ENCODE measurements at regions not wholly inside any gene's neighbourhood (a gene's known extent, or its start where the extent isn't known, plus 50 kb on each side); places are given as distances from the start of the nearest gene placed in this dataset.
"Not testable (repeated sequence)": the region's sequence is repeated elsewhere in the genome, so short reads cannot be mapped to it uniquely, and the experiment has no call there.

DNA sequence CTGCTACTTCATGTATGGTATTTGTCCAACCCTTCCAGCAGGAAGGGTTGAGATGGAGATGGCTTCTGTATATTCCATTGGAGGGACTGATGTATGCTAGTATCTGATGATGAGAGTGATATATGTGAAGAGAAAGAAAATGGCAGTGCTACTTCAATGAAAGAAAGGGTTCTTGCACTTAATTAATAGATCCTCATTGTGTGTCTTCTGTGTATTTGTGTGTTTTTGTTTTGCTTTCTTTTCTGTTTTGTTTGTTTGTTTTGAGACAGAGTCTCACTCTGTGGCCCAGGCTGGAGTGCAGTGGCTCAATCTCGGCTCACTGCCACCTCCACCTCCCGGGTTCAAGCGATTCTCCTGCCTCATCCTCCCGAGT is 61.2 kb upstream of the CRYM start:
- no peak for DNase-seq (ENCODE audit: low read depth)
- in situ Hi-C loops (cut with HindIII; ENCODE audit: low pct_unique_long_range_greater_than_20kb, low sequenced_read_pairs), result no loop called here

- no peak for DNase-seq (ENCODE audit: low read depth)
- in situ Hi-C loops (cut with HindIII; ENCODE audit: low pct_unique_long_range_greater_than_20kb, low sequenced_read_pairs), result no loop called here
Measured at GRCh38 chr16:21338537-21339268, 60.6 kb upstream of the CRYM start.

- in situ Hi-C loops (cut with HindIII; ENCODE audit: low pct_unique_long_range_greater_than_20kb, low sequenced_read_pairs), result no loop called here
- DNase-seq (ENCODE audit: low read depth), result no peak
Measured at GRCh38 chr16:21336231-21336630, 58.1 kb upstream of the CRYM start.

GRCh38 chr16:21334188-21335146 is 56.4 kb upstream of the CRYM start:
- in situ Hi-C loops (cut with HindIII; ENCODE audit: low pct_unique_long_range_greater_than_20kb, low sequenced_read_pairs), result not testable (repeated sequence)
- peak; percentile 37 for DNase-seq (ENCODE audit: low read depth)

GRCh38 chr16:21333683-21334082 is 55.6 kb upstream of the CRYM start:
- in situ Hi-C loops (cut with HindIII; ENCODE audit: low pct_unique_long_range_greater_than_20kb, low sequenced_read_pairs), result not testable (repeated sequence)
- DNase-seq (ENCODE audit: low read depth), result peak; percentile 10

All from Caki2 (cell line).